ENCODE measurements at regions not wholly inside any gene's neighbourhood (a gene's known extent, or its start where the extent isn't known, plus 50 kb on each side); places are given as distances from the start of the nearest gene placed in this dataset.
"Not testable (repeated sequence)": the region's sequence is repeated elsewhere in the genome, so short reads cannot be mapped to it uniquely, and the experiment has no call there.

DNA sequence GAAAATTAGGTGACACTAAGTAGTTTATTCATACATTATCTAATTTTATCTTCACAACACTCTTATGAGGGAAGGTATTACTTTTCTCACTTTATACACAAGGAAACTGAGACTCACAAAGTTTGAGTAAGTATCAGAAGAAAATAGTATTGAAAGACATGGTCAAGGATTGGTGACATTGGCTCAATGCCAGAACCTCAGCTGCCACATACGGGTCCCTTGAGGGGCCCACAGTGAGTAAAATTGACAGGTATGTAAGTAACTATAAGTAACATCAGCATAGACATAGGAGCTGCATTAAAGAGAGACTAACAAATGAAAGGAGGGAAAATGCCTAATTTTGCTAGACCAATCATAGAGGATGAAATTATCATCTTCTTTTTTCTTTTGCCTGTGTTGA, 134.1 kb downstream of the COX18 start:
- no peaks in the 10 kb centered on the region for H3K36me3 ChIP-seq (ENCODE audit: control insufficient read depth, insufficient read depth, low read length)
- no peak overlapping the region for H2AFZ ChIP-seq (ENCODE audit: low read length)
- no peak for DNase-seq (ENCODE audit: low read depth in 2 of 2)
- H4K20me1 ChIP-seq (ENCODE audit: control insufficient read depth, extremely low read depth, insufficient read depth, low read length) = no peaks in the 10 kb centered on the region
- no peak overlapping the region for H3K9ac ChIP-seq (ENCODE audit: insufficient read depth, low read length)
- no peaks in the 10 kb centered on the region for H3K9me3 ChIP-seq (ENCODE audit: control insufficient read depth, insufficient read depth, low read depth, low read length)
- H3K4me2 ChIP-seq (ENCODE audit: extremely low read depth, insufficient read depth, low read length) = no peak overlapping the region
- TF ChIP-seq, protein P1, sequence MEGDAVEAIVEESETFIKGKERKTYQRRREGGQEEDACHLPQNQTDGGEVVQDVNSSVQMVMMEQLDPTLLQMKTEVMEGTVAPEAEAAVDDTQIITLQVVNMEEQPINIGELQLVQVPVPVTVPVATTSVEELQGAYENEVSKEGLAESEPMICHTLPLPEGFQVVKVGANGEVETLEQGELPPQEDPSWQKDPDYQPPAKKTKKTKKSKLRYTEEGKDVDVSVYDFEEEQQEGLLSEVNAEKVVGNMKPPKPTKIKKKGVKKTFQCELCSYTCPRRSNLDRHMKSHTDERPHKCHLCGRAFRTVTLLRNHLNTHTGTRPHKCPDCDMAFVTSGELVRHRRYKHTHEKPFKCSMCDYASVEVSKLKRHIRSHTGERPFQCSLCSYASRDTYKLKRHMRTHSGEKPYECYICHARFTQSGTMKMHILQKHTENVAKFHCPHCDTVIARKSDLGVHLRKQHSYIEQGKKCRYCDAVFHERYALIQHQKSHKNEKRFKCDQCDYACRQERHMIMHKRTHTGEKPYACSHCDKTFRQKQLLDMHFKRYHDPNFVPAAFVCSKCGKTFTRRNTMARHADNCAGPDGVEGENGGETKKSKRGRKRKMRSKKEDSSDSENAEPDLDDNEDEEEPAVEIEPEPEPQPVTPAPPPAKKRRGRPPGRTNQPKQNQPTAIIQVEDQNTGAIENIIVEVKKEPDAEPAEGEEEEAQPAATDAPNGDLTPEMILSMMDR (conservative IDR thresholded peaks at IDR 0.05 in 1 of 2, IDR thresholded peaks at IDR 0.05 in 1 of 2; ENCODE audit: low read depth in 1 of 2, low read length in 2 of 2) = no peak
- no peak for TF ChIP-seq EZH2 (IDR thresholded peaks at IDR 0.05; ENCODE audit: low read length, missing control alignments)
- no peak overlapping the region for H3K4me3 ChIP-seq (replicated peaks in 1 of 4; ENCODE audit: control extremely low read depth in 1 of 4, insufficient read depth in 1 of 4, low read depth in 3 of 4, low read length in 4 of 4)
- H3K4me1 ChIP-seq (ENCODE audit: control insufficient read depth, extremely low read depth, insufficient read depth, low read length) = no peaks in the 10 kb centered on the region
- no peak overlapping the region for H3K27ac ChIP-seq (ENCODE audit: insufficient read depth, low read length)
- no peaks in the 10 kb centered on the region for H3K79me2 ChIP-seq (ENCODE audit: control insufficient read depth, insufficient read depth, low read length)
- H3K27me3 ChIP-seq (ENCODE audit: control insufficient read depth, insufficient read depth, low read length) = no peaks in the 10 kb centered on the region

DNA sequence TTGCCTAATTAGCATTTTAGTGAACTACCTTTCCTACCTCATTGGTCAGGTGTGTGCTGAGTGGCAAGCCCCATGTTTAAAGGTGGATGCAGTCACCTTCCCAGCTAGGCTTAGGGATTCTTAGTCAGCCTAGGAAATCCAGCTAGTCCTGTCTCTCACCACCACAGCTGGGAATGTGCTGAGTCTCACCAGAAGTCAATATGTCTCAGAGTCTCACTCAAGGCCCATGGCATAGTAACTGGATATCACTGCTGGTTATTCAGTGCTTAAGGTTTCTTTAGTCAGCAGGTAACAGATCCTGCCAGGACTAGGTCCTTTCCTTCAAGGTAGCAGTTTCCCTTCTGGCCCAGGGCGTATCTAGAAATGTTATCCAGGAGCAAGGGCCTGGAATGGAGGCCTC, 136.5 kb downstream of the COX18 start:
- H3K27me3 ChIP-seq (ENCODE audit: control insufficient read depth, insufficient read depth, low read length) = no peaks in the 10 kb centered on the region
- no peak for TF ChIP-seq EZH2 (IDR thresholded peaks at IDR 0.05; ENCODE audit: low read length, missing control alignments)
- TF ChIP-seq, protein P1 (conservative IDR thresholded peaks at IDR 0.05 in 1 of 2, IDR thresholded peaks at IDR 0.05 in 1 of 2; ENCODE audit: low read depth in 1 of 2, low read length in 2 of 2) = no peak

DNA sequence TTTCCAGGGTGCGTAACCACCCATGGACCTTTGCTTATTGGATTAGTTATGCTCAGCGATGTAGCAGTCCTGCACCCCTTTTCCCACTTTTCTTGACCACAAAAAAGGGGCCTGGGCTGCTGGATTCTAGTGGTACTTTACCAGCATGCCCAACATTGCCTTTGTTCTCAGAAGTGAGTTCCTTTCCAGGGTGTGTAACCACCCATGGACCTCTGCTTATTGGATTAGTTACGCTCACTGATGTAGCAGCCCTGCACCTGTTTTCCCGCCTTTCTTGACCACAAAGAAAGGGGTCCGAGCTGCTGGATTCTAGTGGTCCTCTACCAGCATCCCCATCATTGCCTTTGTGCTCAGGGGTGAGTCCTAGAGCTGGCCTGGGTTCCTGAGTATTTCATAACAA, 138.2 kb downstream of the COX18 start:
- Histone ChIP-seq H3K36me3 (ENCODE audit: control insufficient read depth, insufficient read depth, low read length) (no peaks in the 10 kb centered on the region), H3K27ac (ENCODE audit: insufficient read depth, low read length) (no peak overlapping the region), H2AFZ (ENCODE audit: low read length) (no peak overlapping the region), H3K27me3 (ENCODE audit: control insufficient read depth, insufficient read depth, low read length) (no peaks in the 10 kb centered on the region), H3K79me2 (ENCODE audit: control insufficient read depth, insufficient read depth, low read length) (no peaks in the 10 kb centered on the region), H3K4me2 (ENCODE audit: extremely low read depth, insufficient read depth, low read length) (no peak overlapping the region), H3K9ac (ENCODE audit: insufficient read depth, low read length) (no peak overlapping the region), H3K4me3 (replicated peaks in 1 of 4; ENCODE audit: control extremely low read depth in 1 of 4, insufficient read depth in 1 of 4, low read depth in 3 of 4, low read length in 4 of 4) (no peak overlapping the region), H4K20me1 (ENCODE audit: control insufficient read depth, extremely low read depth, insufficient read depth, low read length) (no peaks in the 10 kb centered on the region), H3K9me3 (ENCODE audit: control insufficient read depth, insufficient read depth, low read depth, low read length) (no peaks in the 10 kb centered on the region), H3K4me1 (ENCODE audit: control insufficient read depth, extremely low read depth, insufficient read depth, low read length) (no peaks in the 10 kb centered on the region)
- TF ChIP-seq, protein P1 (conservative IDR thresholded peaks at IDR 0.05 in 1 of 2, IDR thresholded peaks at IDR 0.05 in 1 of 2; ENCODE audit: low read depth in 1 of 2, low read length in 2 of 2) = no peak
- no peak for TF ChIP-seq EZH2 (IDR thresholded peaks at IDR 0.05; ENCODE audit: low read length, missing control alignments)
- DNase-seq (ENCODE audit: low read depth in 2 of 2) = no peak

More for the DNA sequence above, 136.5 kb downstream of the COX18 start:
- no peak for DNase-seq (ENCODE audit: low read depth in 2 of 2)
- H3K9me3 ChIP-seq (ENCODE audit: control insufficient read depth, insufficient read depth, low read depth, low read length) = no peaks in the 10 kb centered on the region
- no peak overlapping the region for H3K4me3 ChIP-seq (replicated peaks in 1 of 4; ENCODE audit: control extremely low read depth in 1 of 4, insufficient read depth in 1 of 4, low read depth in 3 of 4, low read length in 4 of 4)
- H2AFZ ChIP-seq (ENCODE audit: low read length) = no peak overlapping the region
- H3K36me3 ChIP-seq (ENCODE audit: control insufficient read depth, insufficient read depth, low read length) = no peaks in the 10 kb centered on the region
- no peaks in the 10 kb centered on the region for H4K20me1 ChIP-seq (ENCODE audit: control insufficient read depth, extremely low read depth, insufficient read depth, low read length)
- H3K27ac ChIP-seq (ENCODE audit: insufficient read depth, low read length) = no peak overlapping the region
- H3K4me1 ChIP-seq (ENCODE audit: control insufficient read depth, extremely low read depth, insufficient read depth, low read length) = no peaks in the 10 kb centered on the region
- no peaks in the 10 kb centered on the region for H3K79me2 ChIP-seq (ENCODE audit: control insufficient read depth, insufficient read depth, low read length)
- H3K4me2 ChIP-seq (ENCODE audit: extremely low read depth, insufficient read depth, low read length) = no peak overlapping the region
- no peak overlapping the region for H3K9ac ChIP-seq (ENCODE audit: insufficient read depth, low read length)

DNA sequence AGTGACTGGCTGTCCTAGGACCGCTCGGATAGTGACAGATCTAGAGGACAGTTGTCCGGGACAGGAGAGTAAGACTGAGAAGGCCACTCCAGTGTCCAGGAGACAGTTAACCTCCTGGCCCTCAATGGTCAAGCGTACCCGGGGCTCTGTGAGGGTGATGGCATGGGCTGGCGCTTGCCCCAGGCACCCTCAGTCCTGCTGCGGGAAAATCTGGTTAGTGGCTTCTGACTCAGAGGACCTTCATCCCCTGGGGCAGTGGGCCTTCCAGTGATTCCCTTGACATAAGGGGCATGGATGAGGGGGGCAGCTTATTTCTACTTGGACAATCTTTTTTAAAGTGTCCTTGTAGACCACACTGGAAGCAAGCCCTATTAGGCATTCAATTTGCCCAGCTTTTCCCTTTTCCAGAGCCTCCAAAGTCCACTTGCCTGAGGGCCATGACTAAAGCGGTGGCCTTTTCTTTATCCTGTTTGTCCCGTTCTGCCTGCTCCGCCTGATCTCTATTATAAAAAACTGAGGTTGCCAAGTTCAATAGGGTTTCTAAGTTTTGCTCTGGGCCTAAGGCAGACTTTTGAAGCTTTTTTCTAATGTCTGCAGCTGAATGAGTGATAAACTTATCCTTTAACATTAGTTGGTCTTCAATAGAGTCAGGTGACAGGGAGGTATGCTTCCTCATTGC, 139.8 kb downstream of the COX18 start:
- not testable (repeated sequence) for H3K36me3 ChIP-seq (ENCODE audit: control insufficient read depth, insufficient read depth, low read length); H3K4me3 ChIP-seq (replicated peaks in 1 of 4; ENCODE audit: control extremely low read depth in 1 of 4, insufficient read depth in 1 of 4, low read depth in 3 of 4, low read length in 4 of 4); H3K27ac ChIP-seq (ENCODE audit: insufficient read depth, low read length); H3K4me2 ChIP-seq (ENCODE audit: extremely low read depth, insufficient read depth, low read length); H4K20me1 ChIP-seq (ENCODE audit: control insufficient read depth, extremely low read depth, insufficient read depth, low read length); H2AFZ ChIP-seq (ENCODE audit: low read length); H3K27me3 ChIP-seq (ENCODE audit: control insufficient read depth, insufficient read depth, low read length); H3K4me1 ChIP-seq (ENCODE audit: control insufficient read depth, extremely low read depth, insufficient read depth, low read length); H3K9me3 ChIP-seq (ENCODE audit: control insufficient read depth, insufficient read depth, low read depth, low read length); H3K79me2 ChIP-seq (ENCODE audit: control insufficient read depth, insufficient read depth, low read length); H3K9ac ChIP-seq (ENCODE audit: insufficient read depth, low read length); DNase-seq (ENCODE audit: low read depth in 2 of 2)
